Neural progenitor cell (in vitro differentiated cells): ENCODE measurements at regions not wholly inside any gene's neighbourhood (a gene's known extent, or its start where the extent isn't known, plus 50 kb on each side); places are given as distances from the start of the nearest gene placed in this dataset.

ENCODE experiments used
- CTCF ChIP-seq: fragments of 200-600 bp; sonication (generic); IDR thresholded peaks from 2 replicates; pipeline ENCODE4 v1.5.1; 2017; ENCODE audit warnings: antibody characterized with exemption, mild to moderate bottlenecking
- EZH2phosphoT487 ChIP-seq: fragments of 200-600 bp; sonication (generic); IDR thresholded peaks from 2 replicates; pipeline ENCODE4 v1.6.1; 2017; ENCODE audit warnings: antibody characterized with exemption

- TF ChIP-seq CTCF, result no peak
- TF ChIP-seq EZH2phosphoT487, result no peak
These were observed 168.8 kb upstream of the CCND2 start for GRCh38 chr12:4104722-4105244.
